ENCODE measurements at regions not wholly inside any gene's neighbourhood (a gene's known extent, or its start where the extent isn't known, plus 50 kb on each side); places are given as distances from the start of the nearest gene placed in this dataset.

GRCh38 chr16:85229869-85230462, 117.7 kb upstream of the CIBAR2 start:
- TF ChIP-seq POLR2AphosphoS5 (IDR thresholded peaks at IDR 0.05; ENCODE audit: low read depth, low read length) = no peak; the same call in 1 of the 2 replicates
- TF ChIP-seq SIN3A (IDR thresholded peaks at IDR 0.05; ENCODE audit: borderline replicate concordance, insufficient read depth, low read length) = no peak
- no peak for TF ChIP-seq TAF1 (IDR thresholded peaks at IDR 0.05; ENCODE audit: borderline replicate concordance, insufficient read depth, low read length)
- no peak for TF ChIP-seq REST (IDR thresholded peaks at IDR 0.05; ENCODE audit: insufficient read depth in 1 of 2, low read depth in 2 of 2, low read length in 2 of 2)
- no peak for TF ChIP-seq FOXP2 (optimal IDR thresholded peaks at IDR 0.05; ENCODE audit: borderline replicate concordance, extremely low read depth, extremely low read length, insufficient read depth)
